Endothelial cell of umbilical vein (primary cell): ENCODE measurements at regions not wholly inside any gene's neighbourhood (a gene's known extent, or its start where the extent isn't known, plus 50 kb on each side); places are given as distances from the start of the nearest gene placed in this dataset.

Experiments
- BruUV-seq: library from RNA; stranded (reverse); fragments of 400-500 nt; replicated peaks from 2 replicates; lab custom pipeline; 2021; lab: Mats Ljungman, UMichigan
- CTCF ChIA-PET: fragments of 300-600, 350-600 bp; sonication (Branson Sonifier 250); formaldehyde crosslinking; loops from one replicate; lab custom pipeline; 2021; ENCODE audit warnings: antibody characterized with exemption, inconsistent platforms; lab: Charles Lee
- POLR2A ChIA-PET: fragments of 300-600, 350-600 bp; sonication (Branson Sonifier 250); formaldehyde crosslinking; loops from one replicate; lab custom pipeline; 2021; ENCODE audit warnings: antibody characterized with exemption, inconsistent platforms; lab: Charles Lee
- DNase-seq: peaks from one replicate; pipeline ENCODE4 v3.0.0-alpha.2; 2011; ENCODE audit warnings: low read depth, low spot score
- FAIRE-seq: peaks from 2 replicates; lab custom pipeline; 2011; peaks lifted over from hg19 to GRCh38; lab: Jason Lieb, UNC
- H2AFZ ChIP-seq: 2 replicates; pipeline ENCODE4 v1.6.0; 2012; ENCODE audit warnings: low read depth, low read length, control low read depth, inconsistent platforms
- H3K27ac ChIP-seq: 2 replicates; pipeline ENCODE4 v1.5.1; 2011; ENCODE audit warnings: low read depth, mild to moderate bottlenecking, control low read depth, low read length, moderate library complexity; ENCODE audit not compliant: insufficient read depth
- H3K27me3 ChIP-seq, 2 experiments: 2 replicates each; pipeline versions ENCODE4 v1.6.0 to v1.6.1; 2011; ENCODE audit warnings: low read length in 2 of 2, mixed read lengths in 1 of 2; ENCODE audit not compliant: control insufficient read depth in 2 of 2, insufficient read depth in 2 of 2
- H3K36me3 ChIP-seq, 2 experiments: 2 replicates in 1 of 2; 3 replicates in 1 of 2; pipeline ENCODE4 v1.5.1; 2011; ENCODE audit warnings: low read length in 2 of 2, mild to moderate bottlenecking in 1 of 2, moderate library complexity in 1 of 2; ENCODE audit not compliant: control insufficient read depth in 2 of 2, insufficient read depth in 2 of 2; ENCODE audit errors: extremely low read depth in 1 of 2
- H3K4me1 ChIP-seq: 3 replicates; pipeline ENCODE4 v1.5.1; 2011; ENCODE audit warnings: mild to moderate bottlenecking, low read length; ENCODE audit not compliant: control insufficient read depth, insufficient read depth; ENCODE audit errors: extremely low read depth
- H3K4me2 ChIP-seq: 2 replicates; pipeline ENCODE4 v1.6.1; 2011; ENCODE audit warnings: low read length, control low read depth, mixed read lengths; ENCODE audit not compliant: insufficient read depth
- H3K4me3 ChIP-seq, 3 experiments: fragments of 200-600 bp in 1 of 3; sonication (generic), shearing (Covaris generic) in 1 of 3; replicated peaks in 1 of 3; 2 replicates each; pipeline ENCODE4 v1.5.1; 2011 to 2016; ENCODE audit warnings: control low read depth in 3 of 3, low read length in 3 of 3, mild to moderate bottlenecking in 2 of 3, inconsistent platforms in 1 of 3, low read depth in 1 of 3, moderate library complexity in 1 of 3; ENCODE audit not compliant: insufficient read depth in 1 of 3
- H3K79me2 ChIP-seq: 2 replicates; pipeline ENCODE4 v1.6.0; 2012; ENCODE audit warnings: low read length, inconsistent platforms; ENCODE audit not compliant: control insufficient read depth, insufficient read depth
- H3K9ac ChIP-seq: replicated peaks from 2 replicates; pipeline ENCODE3; 2011; ENCODE audit warnings: low read length, control low read depth; ENCODE audit not compliant: insufficient read depth; ENCODE audit errors: extremely low read depth
- H3K9me1 ChIP-seq: replicated peaks from 3 replicates; pipeline ENCODE4 v1.6.0; 2011; ENCODE audit warnings: mild to moderate bottlenecking, low read length; ENCODE audit not compliant: control insufficient read depth, insufficient read depth; ENCODE audit errors: extremely low read depth
- H3K9me3 ChIP-seq: replicated peaks from 2 replicates; pipeline ENCODE4 v1.5.1; 2012; ENCODE audit warnings: low read length, inconsistent platforms; ENCODE audit not compliant: control insufficient read depth, insufficient read depth
- H4K20me1 ChIP-seq: replicated peaks from 2 replicates; pipeline ENCODE3; 2011; ENCODE audit warnings: mild to moderate bottlenecking, low read length; ENCODE audit not compliant: control insufficient read depth, insufficient read depth; ENCODE audit errors: extremely low read depth
- EZH2 ChIP-seq: IDR thresholded peaks from 2 replicates; pipeline ENCODE4 v1.6.1; 2012; ENCODE audit warnings: borderline replicate concordance, low read depth, mild to moderate bottlenecking, moderate library complexity, low read length, inconsistent platforms; ENCODE audit not compliant: severe bottlenecking
- FOS ChIP-seq: IDR thresholded peaks from 2 replicates; pipeline ENCODE4 v1.6.1; 2011; ENCODE audit warnings: mild to moderate bottlenecking, low read length, moderate library complexity, borderline replicate concordance; ENCODE audit not compliant: insufficient read depth
- GATA2 ChIP-seq: IDR thresholded peaks from 2 replicates; pipeline ENCODE4 v1.7.0; 2011; ENCODE audit warnings: low read depth, mild to moderate bottlenecking, moderate library complexity, mixed read lengths, low read length; ENCODE audit not compliant: insufficient read length, insufficient read depth
- JUN ChIP-seq: IDR thresholded peaks from 2 replicates; pipeline ENCODE4 v1.6.1; 2011; ENCODE audit warnings: borderline replicate concordance, low read depth; ENCODE audit not compliant: insufficient read length, insufficient read depth
- MYC ChIP-seq: IDR thresholded peaks from one replicate; pipeline ENCODE4 v1.6.1; 2011; ENCODE audit warnings: mild to moderate bottlenecking, low read depth, low read length
- POLR2A ChIP-seq: IDR thresholded peaks from 2 replicates; pipeline ENCODE4 v1.6.1; 2012; ENCODE audit warnings: low read depth, mild to moderate bottlenecking, control low read depth, low read length
- POLR2AphosphoS5 ChIP-seq: IDR thresholded peaks from 2 replicates; pipeline ENCODE4 v1.6.1; 2012; ENCODE audit warnings: low read depth, mild to moderate bottlenecking, control low read depth, low read length, moderate library complexity; ENCODE audit not compliant: insufficient read depth
- dilution Hi-C: fragments of 300-500 bp; cut with MboI; formaldehyde crosslinking; loops from one replicate; pipeline ENCODE4 v1.15.0; 2019; ENCODE audit warnings: low sequenced_read_pairs; ENCODE audit not compliant: extremely low pct_ligation_motif_present
- intact Hi-C: fragments of 100-400 bp; cut with micrococcal nuclease; formaldehyde crosslinking; loops from one replicate; pipeline ENCODE4 v1.10.0; 2022
- TF ChIP-seq, protein P1 (sequence below), 2 donors: IDR thresholded peaks; 1 replicate in 1 of 2; 2 replicates in 1 of 2; pipeline ENCODE4 v1.5.1; 2011; ENCODE audit warnings: low read length in 2 of 2, mild to moderate bottlenecking in 2 of 2, moderate library complexity in 2 of 2, control low read depth in 1 of 2, inconsistent platforms in 1 of 2, low read depth in 1 of 2; ENCODE audit not compliant: insufficient read depth in 1 of 2; ENCODE audit errors: extremely low read depth in 1 of 2
- TF ChIP-seq, protein P2 (sequence below): IDR thresholded peaks from 2 replicates; pipeline ENCODE4 v1.6.1; 2011; ENCODE audit not compliant: insufficient read depth, insufficient read length

DNA sequence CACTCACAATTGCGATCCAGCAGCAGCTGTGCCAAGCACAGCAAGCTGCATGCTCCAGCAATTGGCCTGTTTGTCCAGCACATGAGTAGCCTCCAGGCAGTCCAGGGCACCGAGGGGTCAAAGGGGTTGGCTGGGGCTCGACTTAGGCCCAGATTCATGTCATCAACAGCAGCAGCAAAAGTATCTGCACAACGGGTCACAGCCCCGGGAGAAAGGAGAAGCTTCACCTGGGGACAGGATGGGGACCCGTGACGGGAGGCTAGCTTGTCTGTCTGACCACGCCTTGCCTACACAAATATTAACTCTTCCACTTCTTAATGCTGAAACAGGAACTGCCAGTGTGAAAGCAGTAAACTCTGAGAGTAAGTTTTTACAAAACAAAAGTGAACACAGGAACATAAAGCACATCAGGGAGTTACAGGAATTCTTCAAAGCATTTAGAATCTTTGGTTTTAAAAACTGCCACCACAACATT lies 191.2 kb downstream of the PIK3R1 start:
- Histone ChIP-seq H2AFZ (no peak overlapping the region), H3K9me3 (no peaks in the 10 kb centered on the region), H3K36me3 (no peaks in the 10 kb centered on the region), H3K4me1 (no peaks in the 10 kb centered on the region), H3K4me3 (no peak overlapping the region), H3K4me2 (no peak overlapping the region), H3K27ac (no peak overlapping the region), H3K9ac (no peak overlapping the region), H3K9me1 (no peaks in the 10 kb centered on the region), H3K79me2 (no peaks in the 10 kb centered on the region), H3K27me3 (no peaks in the 10 kb centered on the region), H4K20me1 (no peaks in the 10 kb centered on the region)
- FAIRE-seq, result no peak
- CTCF ChIA-PET, result no interaction called here
- TF ChIP-seq, protein P1, sequence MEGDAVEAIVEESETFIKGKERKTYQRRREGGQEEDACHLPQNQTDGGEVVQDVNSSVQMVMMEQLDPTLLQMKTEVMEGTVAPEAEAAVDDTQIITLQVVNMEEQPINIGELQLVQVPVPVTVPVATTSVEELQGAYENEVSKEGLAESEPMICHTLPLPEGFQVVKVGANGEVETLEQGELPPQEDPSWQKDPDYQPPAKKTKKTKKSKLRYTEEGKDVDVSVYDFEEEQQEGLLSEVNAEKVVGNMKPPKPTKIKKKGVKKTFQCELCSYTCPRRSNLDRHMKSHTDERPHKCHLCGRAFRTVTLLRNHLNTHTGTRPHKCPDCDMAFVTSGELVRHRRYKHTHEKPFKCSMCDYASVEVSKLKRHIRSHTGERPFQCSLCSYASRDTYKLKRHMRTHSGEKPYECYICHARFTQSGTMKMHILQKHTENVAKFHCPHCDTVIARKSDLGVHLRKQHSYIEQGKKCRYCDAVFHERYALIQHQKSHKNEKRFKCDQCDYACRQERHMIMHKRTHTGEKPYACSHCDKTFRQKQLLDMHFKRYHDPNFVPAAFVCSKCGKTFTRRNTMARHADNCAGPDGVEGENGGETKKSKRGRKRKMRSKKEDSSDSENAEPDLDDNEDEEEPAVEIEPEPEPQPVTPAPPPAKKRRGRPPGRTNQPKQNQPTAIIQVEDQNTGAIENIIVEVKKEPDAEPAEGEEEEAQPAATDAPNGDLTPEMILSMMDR (IDR thresholded peaks at IDR 0.05; ENCODE audit: extremely low read depth in 1 of 2, insufficient read depth in 1 of 2, low read depth in 1 of 2, low read length in 2 of 2), result no peak
- TF ChIP-seq JUN (no peak), EZH2 (no peak), FOS (no peak), POLR2AphosphoS5 (no peak), GATA2 (no peak), MYC (no peak), POLR2A (no peak)
- TF ChIP-seq, protein P2, sequence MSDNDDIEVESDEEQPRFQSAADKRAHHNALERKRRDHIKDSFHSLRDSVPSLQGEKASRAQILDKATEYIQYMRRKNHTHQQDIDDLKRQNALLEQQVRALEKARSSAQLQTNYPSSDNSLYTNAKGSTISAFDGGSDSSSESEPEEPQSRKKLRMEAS, result no peak
- dilution Hi-C loops, result no loop called here
- intact Hi-C loops, result no loop called here
- no peak for DNase-seq
- BruUV-seq, result no TSS peak
- POLR2A ChIA-PET, result no interaction called here
